Esophagus (tissue), 2 donors: ENCODE measurements at regions not wholly inside any gene's neighbourhood (a gene's known extent, or its start where the extent isn't known, plus 50 kb on each side); places are given as distances from the start of the nearest gene placed in this dataset.
"Not testable (repeated sequence)": the region's sequence is repeated elsewhere in the genome, so short reads cannot be mapped to it uniquely, and the experiment has no call there.

Experiments used
- H3K27ac ChIP-seq, 2 donors: one replicate each; pipeline ENCODE4 v1.5.1; 2013; ENCODE audit warnings: low read depth in 2 of 2, mild to moderate bottlenecking in 2 of 2, inconsistent platforms in 1 of 2, low read length in 1 of 2, moderate library complexity in 1 of 2
- H3K27me3 ChIP-seq, 2 donors: one replicate each; pipeline ENCODE4 v1.6.1; 2013; ENCODE audit warnings: low read length in 2 of 2, control low read depth in 1 of 2, mild to moderate bottlenecking in 1 of 2; ENCODE audit not compliant: insufficient read depth in 2 of 2, control insufficient read depth in 1 of 2
- H3K36me3 ChIP-seq, 2 donors: one replicate each; pipeline ENCODE4 v1.6.1; 2013; ENCODE audit warnings: low read length in 1 of 2; ENCODE audit not compliant: control insufficient read depth in 2 of 2, insufficient read depth in 2 of 2
- H3K4me1 ChIP-seq, 2 donors: one replicate each; pipeline ENCODE4 v1.6.1; 2013; ENCODE audit warnings: low read length in 1 of 2; ENCODE audit not compliant: control insufficient read depth in 2 of 2, insufficient read depth in 2 of 2
- H3K4me3 ChIP-seq, 2 donors: one replicate each; pipeline ENCODE4 v1.5.1; 2013; ENCODE audit warnings: low read length in 2 of 2, mild to moderate bottlenecking in 2 of 2, low read depth in 1 of 2, moderate library complexity in 1 of 2
- H3K9me3 ChIP-seq, 2 donors: one replicate each; pipeline ENCODE4 v1.6.1; 2013; ENCODE audit warnings: mild to moderate bottlenecking in 2 of 2, low read depth in 1 of 2, low read length in 1 of 2, moderate library complexity in 1 of 2; ENCODE audit not compliant: control insufficient read depth in 2 of 2, insufficient read depth in 1 of 2
- WGBS, 2 donors: extraction: QIAGEN DNeasy Blood & Tissue Kit; methylation state at CpG; one replicate each; pipeline ENCODE4 v1.1.7; 2013; 5-methylcytosine and 5-hydroxymethylcytosine counted together
- donor health status: healthy with polysubstance abuse.
- donor health status: Bipolar disorder and iron deficiency.

GRCh38 chr12:25877446-25877845 lies 81.0 kb upstream of the RASSF8 start:
- Histone ChIP-seq H3K9me3 (no peaks in the 10 kb centered on the region), H3K27me3 (no peaks in the 10 kb centered on the region), H3K4me3 (no peak overlapping the region), H3K36me3 (no peaks in the 10 kb centered on the region), H3K4me1 (no peaks in the 10 kb centered on the region), H3K27ac (no peak overlapping the region)
- 95 to 99% methylated on average over 1 of the region's 1 CpG for WGBS, 2 donors

- WGBS, 2 donors = 58 to 63% methylated on average over 1 of the region's 1 CpG
- no peaks in the 10 kb centered on the region for H3K27me3 ChIP-seq
Observed at GRCh38 chr12:25882266-25882665, 76.2 kb upstream of the RASSF8 start.

GRCh38 chr12:25883026-25883916 lies 75.2 kb upstream of the RASSF8 start:
- Histone ChIP-seq H3K4me1 (no peaks in the 10 kb centered on the region), H3K27ac (no peak overlapping the region), H3K9me3 (no peaks in the 10 kb centered on the region), H3K4me3 (no peak overlapping the region), H3K36me3 (no peaks in the 10 kb centered on the region), H3K27me3 (no peaks in the 10 kb centered on the region)
- WGBS, 2 donors = 66 to 73% methylated on average over 10 of the region's 10 CpGs

More at GRCh38 chr12:25882266-25882665, 76.2 kb upstream of the RASSF8 start:
- Histone ChIP-seq H3K36me3 (no peaks in the 10 kb centered on the region), H3K27ac (no peak overlapping the region), H3K4me1 (no peaks in the 10 kb centered on the region), H3K9me3 (no peaks in the 10 kb centered on the region), H3K4me3 (no peak overlapping the region)

DNA sequence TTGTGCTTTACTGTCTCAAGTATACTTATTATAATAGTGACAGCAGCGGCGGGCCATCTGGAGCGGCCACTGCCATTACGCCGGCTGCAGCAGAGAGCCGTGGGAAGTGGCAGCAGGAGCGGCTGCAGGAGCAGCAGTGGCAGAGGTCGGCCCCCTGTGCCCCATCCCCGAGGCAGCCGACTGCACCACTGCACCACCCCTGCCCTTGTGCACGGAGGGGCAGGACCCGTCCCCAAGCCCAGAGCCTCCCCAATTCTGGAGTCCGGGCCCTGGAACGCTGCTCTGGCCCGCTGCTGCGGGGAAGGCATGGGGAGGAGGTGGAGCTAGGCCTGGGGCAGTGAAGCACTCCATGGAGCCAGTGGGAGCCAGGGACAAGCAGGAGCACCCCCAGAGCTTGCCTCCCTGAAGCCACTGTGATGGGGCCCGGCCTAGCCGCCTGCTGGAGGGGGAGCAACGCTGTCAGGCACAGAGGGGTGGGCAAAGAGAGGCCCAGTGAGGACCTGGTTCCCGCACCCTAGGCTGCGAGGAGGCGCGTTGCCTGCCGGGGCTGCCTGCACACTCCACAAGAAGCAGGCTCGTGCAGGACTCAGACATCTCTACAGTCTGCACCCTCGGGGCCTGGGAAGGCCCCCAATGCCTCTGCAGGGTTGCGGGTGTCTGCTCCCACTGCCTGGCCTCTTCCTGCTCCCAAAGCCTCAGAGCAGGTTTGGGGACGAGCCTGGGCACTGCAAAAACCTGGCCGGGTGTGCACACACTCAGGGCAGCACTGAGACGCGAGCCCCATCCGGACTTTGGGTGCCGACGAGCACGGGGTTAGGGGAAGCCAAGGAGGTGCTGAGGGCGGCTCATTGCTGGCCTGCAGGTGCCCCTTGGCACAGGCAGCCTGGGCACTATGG lies 74.2 kb upstream of the RASSF8 start:
- 91 to 94% methylated on average over 36 of the region's 36 CpGs for WGBS, 2 donors
- H3K4me3 ChIP-seq = no peak overlapping the region
- H3K36me3 ChIP-seq = no peaks in the 10 kb centered on the region

DNA sequence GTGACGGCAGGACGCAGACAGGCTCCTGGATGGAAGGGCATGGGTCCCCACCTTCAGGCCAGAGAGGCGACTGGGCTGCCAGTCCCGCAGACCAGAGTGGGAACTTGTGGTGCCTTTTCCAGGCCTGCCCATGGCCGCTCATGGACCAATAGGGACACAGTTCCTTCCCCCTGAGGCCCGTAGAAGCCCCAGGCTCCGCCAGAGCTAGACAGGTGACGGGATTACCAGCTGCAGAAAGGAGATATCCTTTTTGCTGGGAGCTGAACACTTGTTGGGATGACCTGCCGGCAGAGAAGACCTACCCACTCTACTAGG lies 73.6 kb upstream of the RASSF8 start:
- Histone ChIP-seq H3K4me3 (no peak overlapping the region), H3K4me1 (no peaks in the 10 kb centered on the region)
- WGBS, 2 donors = 90 to 95% methylated on average over 9 of the region's 9 CpGs

More for the DNA sequence above, 74.2 kb upstream of the RASSF8 start:
- H3K9me3 ChIP-seq = no peaks in the 10 kb centered on the region
- no peaks in the 10 kb centered on the region for H3K4me1 ChIP-seq
- H3K27ac ChIP-seq = no peak overlapping the region
- no peaks in the 10 kb centered on the region for H3K27me3 ChIP-seq

GRCh38 chr12:25886396-25886795 lies 72.1 kb upstream of the RASSF8 start:
- Histone ChIP-seq H3K9me3 (peaks cover 0 to 2% of the 10 kb centered on the region in 2 donors), H3K36me3 (no peaks in the 10 kb centered on the region), H3K4me1 (no peaks in the 10 kb centered on the region), H3K27ac (no peak overlapping the region), H3K4me3 (no peak overlapping the region), H3K27me3 (no peaks in the 10 kb centered on the region)

More for the DNA sequence above, 73.6 kb upstream of the RASSF8 start:
- no peaks in the 10 kb centered on the region for H3K36me3 ChIP-seq
- no peaks in the 10 kb centered on the region for H3K9me3 ChIP-seq
- no peak overlapping the region for H3K27ac ChIP-seq
- H3K27me3 ChIP-seq = no peaks in the 10 kb centered on the region

DNA sequence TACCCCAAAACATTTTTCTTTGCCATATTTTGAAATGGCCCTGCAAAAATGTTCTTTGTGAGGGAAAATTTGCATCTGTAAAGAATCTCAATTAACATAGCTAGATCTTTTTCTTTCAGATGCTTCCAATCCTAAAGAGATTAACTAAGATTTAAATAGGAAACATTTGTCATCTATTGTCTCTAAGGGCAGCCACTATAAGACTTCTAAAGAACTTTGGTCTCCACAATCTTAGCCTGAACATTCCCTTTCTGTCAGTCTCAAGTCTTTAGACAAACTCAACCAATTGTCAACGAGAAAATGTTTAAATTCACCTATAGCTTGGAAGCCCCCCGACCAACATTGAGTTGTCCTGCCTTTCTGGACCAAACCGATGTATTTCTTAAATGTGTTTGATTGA lies 71.1 kb upstream of the RASSF8 start:
- WGBS, 2 donors = 63 to 73% methylated on average over 3 of the region's 3 CpGs
- Histone ChIP-seq H3K4me3 (no peak overlapping the region), H3K4me1 (no peaks in the 10 kb centered on the region), H3K9me3 (peaks cover 0 to 2% of the 10 kb centered on the region in 2 donors), H3K36me3 (no peaks in the 10 kb centered on the region), H3K27me3 (no peaks in the 10 kb centered on the region), H3K27ac (no peak overlapping the region)

GRCh38 chr12:25889185-25889584 lies 69.3 kb upstream of the RASSF8 start:
- WGBS, 2 donors = 48 to 55% methylated on average over 6 of the region's 6 CpGs
- Histone ChIP-seq H3K27ac (no peak overlapping the region), H3K36me3 (no peaks in the 10 kb centered on the region), H3K4me1 (no peaks in the 10 kb centered on the region), H3K27me3 (no peaks in the 10 kb centered on the region), H3K4me3 (no peak overlapping the region), H3K9me3 (peaks cover 0 to 2% of the 10 kb centered on the region in 2 donors)

DNA sequence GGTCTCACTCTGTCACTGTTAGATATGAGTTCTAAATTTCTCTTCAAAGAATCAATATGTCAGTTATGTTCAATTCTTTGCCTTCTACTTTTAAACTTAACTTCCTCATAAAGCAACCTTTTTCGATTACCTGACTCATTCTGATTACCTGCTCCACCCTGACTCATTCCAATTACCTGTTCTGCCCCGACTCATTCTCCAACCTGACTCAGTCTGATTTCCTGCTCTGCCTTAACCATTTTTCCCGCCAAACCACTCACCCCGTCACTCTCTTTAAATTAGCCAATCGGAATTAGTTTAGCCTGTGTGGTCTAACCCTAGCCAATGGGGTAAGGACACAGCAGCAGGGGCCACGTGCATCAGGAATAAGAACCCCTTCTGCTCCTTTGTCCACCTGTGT lies 67.4 kb upstream of the RASSF8 start:
- not testable (repeated sequence) for H3K4me1 ChIP-seq, H3K27me3 ChIP-seq, H3K27ac ChIP-seq, H3K36me3 ChIP-seq, H3K9me3 ChIP-seq, H3K4me3 ChIP-seq
- WGBS, 2 donors = 66 to 74% methylated on average over 6 of the region's 6 CpGs
